ENCODE measurements at regions not wholly inside any gene's neighbourhood (a gene's known extent, or its start where the extent isn't known, plus 50 kb on each side); places are given as distances from the start of the nearest gene placed in this dataset.

- no peak overlapping the region for H2BK15ac ChIP-seq (ENCODE audit: low read length)
- no peak overlapping the region for H2BK5ac ChIP-seq (ENCODE audit: low read length)
- no peak overlapping the region for H3K14ac ChIP-seq (ENCODE audit: low read length)
- no peak overlapping the region for H4K91ac ChIP-seq (ENCODE audit: low read depth, low read length, poor library complexity)
- H3K79me1 ChIP-seq (ENCODE audit: low read depth, low read length): no peaks in the 10 kb centered on the region
- no peak overlapping the region for H2BK120ac ChIP-seq (ENCODE audit: low read depth, low read length)
- no peak overlapping the region for H3K4me2 ChIP-seq (ENCODE audit: insufficient read depth, low read length, poor library complexity, severe bottlenecking)
- H4K8ac ChIP-seq (ENCODE audit: low read depth, low read length): no peak overlapping the region
- DNase-seq (ENCODE audit: low spot score): no peak
- no CpG with 5 or more reads among the region's 15 CpGs for WGBS, 2 donors (ENCODE audit: extremely low coverage in 2 of 2, insufficient read length in 2 of 2, insufficient replicate concordance in 1 of 2)
- no peaks in the 10 kb centered on the region for H3K9me3 ChIP-seq (replicated peaks in 1 of 2; ENCODE audit: control insufficient read depth in 2 of 2, insufficient read depth in 1 of 2, low read depth in 1 of 2, low read length in 2 of 2)
- no peak overlapping the region for H3K18ac ChIP-seq (ENCODE audit: low read length)
- no peaks in the 10 kb centered on the region for H3K36me3 ChIP-seq (replicated peaks in 1 of 2; ENCODE audit: control insufficient read depth in 2 of 2, insufficient read depth in 2 of 2, low read length in 2 of 2)
- H3K9ac ChIP-seq (ENCODE audit: low read depth, low read length, poor library complexity): peak overlapping the region; percentile 55
- H3K27ac ChIP-seq (replicated peaks; ENCODE audit: low read length): no peak overlapping the region
- no peak overlapping the region for H2AFZ ChIP-seq (ENCODE audit: low read length)
- H3K4me3 ChIP-seq (ENCODE audit: low read length in 2 of 2): no peak overlapping the region
- H2BK12ac ChIP-seq (ENCODE audit: low read length): no peak overlapping the region
- H3K27me3 ChIP-seq (ENCODE audit: control insufficient read depth in 3 of 3, insufficient read depth in 3 of 3, low read depth in 1 of 3, low read length in 3 of 3): peaks cover 0 to 6% (median 0%) of the 10 kb centered on the region in 3 experiments
- H3K4me1 ChIP-seq (ENCODE audit: control insufficient read depth in 2 of 2, insufficient read depth in 1 of 2, low read depth in 1 of 2, low read length in 2 of 2): no peaks in the 10 kb centered on the region
- no peak overlapping the region for H2AK5ac ChIP-seq (ENCODE audit: low read depth, low read length)
- no peak overlapping the region for H3K23ac ChIP-seq (ENCODE audit: low read depth, low read length, poor library complexity)
- no peak overlapping the region for H3K4ac ChIP-seq (ENCODE audit: low read length)
Observed at GRCh38 chr16:86314402-86315025, 195.8 kb upstream of the FOXF1 start.

- no peak overlapping the region for H4K91ac ChIP-seq (ENCODE audit: low read depth, low read length, poor library complexity)
- WGBS, 2 donors (ENCODE audit: extremely low coverage in 2 of 2, insufficient read length in 2 of 2, insufficient replicate concordance in 1 of 2): no CpG with 5 or more reads among the region's 21 CpGs
- no peak overlapping the region for H3K23ac ChIP-seq (ENCODE audit: low read depth, low read length, poor library complexity)
- no peak overlapping the region for H3K4ac ChIP-seq (ENCODE audit: low read length)
- H3K4me2 ChIP-seq (ENCODE audit: insufficient read depth, low read length, poor library complexity, severe bottlenecking): no peak overlapping the region
- no peak overlapping the region for H3K14ac ChIP-seq (ENCODE audit: low read length)
- no peak overlapping the region for H3K9ac ChIP-seq (ENCODE audit: low read depth, low read length, poor library complexity)
- no peak for DNase-seq (ENCODE audit: low spot score)
- H2BK12ac ChIP-seq (ENCODE audit: low read length): no peak overlapping the region
- H2BK5ac ChIP-seq (ENCODE audit: low read length): no peak overlapping the region
- H2AK5ac ChIP-seq (ENCODE audit: low read depth, low read length): no peak overlapping the region
- H3K79me1 ChIP-seq (ENCODE audit: low read depth, low read length): no peaks in the 10 kb centered on the region
- H3K18ac ChIP-seq (ENCODE audit: low read length): no peak overlapping the region
- H3K36me3 ChIP-seq (replicated peaks in 1 of 2; ENCODE audit: control insufficient read depth in 2 of 2, insufficient read depth in 2 of 2, low read length in 2 of 2): no peaks in the 10 kb centered on the region
- H3K27me3 ChIP-seq (ENCODE audit: control insufficient read depth in 3 of 3, insufficient read depth in 3 of 3, low read depth in 1 of 3, low read length in 3 of 3): no peaks in the 10 kb centered on the region
- H3K4me1 ChIP-seq (ENCODE audit: control insufficient read depth in 2 of 2, insufficient read depth in 1 of 2, low read depth in 1 of 2, low read length in 2 of 2): no peaks in the 10 kb centered on the region
- H3K4me3 ChIP-seq (ENCODE audit: low read length in 2 of 2): no peak overlapping the region
- H3K27ac ChIP-seq (replicated peaks; ENCODE audit: low read length): no peak overlapping the region
- H2BK120ac ChIP-seq (ENCODE audit: low read depth, low read length): no peak overlapping the region
- no peak overlapping the region for H2BK15ac ChIP-seq (ENCODE audit: low read length)
- no peak overlapping the region for H4K8ac ChIP-seq (ENCODE audit: low read depth, low read length)
- H3K9me3 ChIP-seq (replicated peaks in 1 of 2; ENCODE audit: control insufficient read depth in 2 of 2, insufficient read depth in 1 of 2, low read depth in 1 of 2, low read length in 2 of 2): no peaks in the 10 kb centered on the region
- H2AFZ ChIP-seq (ENCODE audit: low read length): no peak overlapping the region
Observed at GRCh38 chr16:86316967-86317812, 193.1 kb upstream of the FOXF1 start.

- no CpG with 5 or more reads among the region's 13 CpGs for WGBS, 2 donors (ENCODE audit: extremely low coverage in 2 of 2, insufficient read length in 2 of 2, insufficient replicate concordance in 1 of 2)
- H3K23ac ChIP-seq (ENCODE audit: low read depth, low read length, poor library complexity): no peak overlapping the region
- H4K8ac ChIP-seq (ENCODE audit: low read depth, low read length): no peak overlapping the region
- H2BK15ac ChIP-seq (ENCODE audit: low read length): no peak overlapping the region
- no peak overlapping the region for H3K9ac ChIP-seq (ENCODE audit: low read depth, low read length, poor library complexity)
- H3K79me1 ChIP-seq (ENCODE audit: low read depth, low read length): no peaks in the 10 kb centered on the region
- no peak overlapping the region for H3K4me2 ChIP-seq (ENCODE audit: insufficient read depth, low read length, poor library complexity, severe bottlenecking)
- H3K4ac ChIP-seq (ENCODE audit: low read length): no peak overlapping the region
- H3K27ac ChIP-seq (replicated peaks; ENCODE audit: low read length): no peak overlapping the region
- H3K14ac ChIP-seq (ENCODE audit: low read length): no peak overlapping the region
- no peak overlapping the region for H2BK5ac ChIP-seq (ENCODE audit: low read length)
- no peak for DNase-seq (ENCODE audit: low spot score)
- H2BK120ac ChIP-seq (ENCODE audit: low read depth, low read length): no peak overlapping the region
- no peaks in the 10 kb centered on the region for H3K27me3 ChIP-seq (ENCODE audit: control insufficient read depth in 3 of 3, insufficient read depth in 3 of 3, low read depth in 1 of 3, low read length in 3 of 3)
- no peak overlapping the region for H4K91ac ChIP-seq (ENCODE audit: low read depth, low read length, poor library complexity)
- peaks cover 0 to 2% of the 10 kb centered on the region in 2 donors for H3K4me1 ChIP-seq (ENCODE audit: control insufficient read depth in 2 of 2, insufficient read depth in 1 of 2, low read depth in 1 of 2, low read length in 2 of 2)
- no peak overlapping the region for H3K4me3 ChIP-seq (ENCODE audit: low read length in 2 of 2)
- no peak overlapping the region for H2BK12ac ChIP-seq (ENCODE audit: low read length)
- H2AFZ ChIP-seq (ENCODE audit: low read length): no peak overlapping the region
- no peak overlapping the region for H2AK5ac ChIP-seq (ENCODE audit: low read depth, low read length)
- H3K9me3 ChIP-seq (replicated peaks in 1 of 2; ENCODE audit: control insufficient read depth in 2 of 2, insufficient read depth in 1 of 2, low read depth in 1 of 2, low read length in 2 of 2): no peaks in the 10 kb centered on the region
- H3K36me3 ChIP-seq (replicated peaks in 1 of 2; ENCODE audit: control insufficient read depth in 2 of 2, insufficient read depth in 2 of 2, low read length in 2 of 2): no peaks in the 10 kb centered on the region
- H3K18ac ChIP-seq (ENCODE audit: low read length): no peak overlapping the region
Observed at GRCh38 chr16:86317813-86318650, 192.3 kb upstream of the FOXF1 start.
